ENCODE measurements at regions not wholly inside any gene's neighbourhood (a gene's known extent, or its start where the extent isn't known, plus 50 kb on each side); places are given as distances from the start of the nearest gene placed in this dataset.

DNA sequence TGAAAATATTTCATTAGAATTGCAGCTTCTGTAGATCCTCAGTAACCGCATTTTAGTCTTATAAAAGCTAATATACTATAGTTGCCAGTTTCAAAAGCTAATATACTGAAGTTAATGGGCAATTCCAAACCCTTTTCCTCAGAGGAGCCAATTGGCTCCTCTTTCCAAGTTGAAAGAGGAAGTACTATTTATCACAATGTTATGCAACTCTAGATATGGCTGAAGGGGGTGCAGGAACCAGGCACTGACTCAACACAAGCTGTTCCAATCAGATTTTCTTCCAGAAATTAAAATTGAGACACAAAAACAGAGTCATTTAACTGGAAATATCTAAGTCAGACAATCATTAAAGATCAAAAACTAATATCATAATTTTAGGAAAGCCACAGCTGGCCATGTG, 258.9 kb downstream of the PCDH20 start:
- Histone ChIP-seq H3K9ac (ENCODE audit: low read length) (no peak overlapping the region), H3K4me3 (ENCODE audit: low read depth in 1 of 2, low read length in 2 of 2) (no peak overlapping the region), H3K36me3 (ENCODE audit: insufficient read depth, low read length) (no peaks in the 10 kb centered on the region), H3K9me3 (ENCODE audit: low read length) (no peaks in the 10 kb centered on the region), H3K27me3 (ENCODE audit: control insufficient read depth in 1 of 2, insufficient read depth in 2 of 2, low read length in 2 of 2) (no peaks in the 10 kb centered on the region), H3K4me1 (ENCODE audit: insufficient read depth, low read length) (peaks cover 2% of the 10 kb centered on the region), H3K27ac (ENCODE audit: low read depth, low read length) (no peak overlapping the region)

DNA sequence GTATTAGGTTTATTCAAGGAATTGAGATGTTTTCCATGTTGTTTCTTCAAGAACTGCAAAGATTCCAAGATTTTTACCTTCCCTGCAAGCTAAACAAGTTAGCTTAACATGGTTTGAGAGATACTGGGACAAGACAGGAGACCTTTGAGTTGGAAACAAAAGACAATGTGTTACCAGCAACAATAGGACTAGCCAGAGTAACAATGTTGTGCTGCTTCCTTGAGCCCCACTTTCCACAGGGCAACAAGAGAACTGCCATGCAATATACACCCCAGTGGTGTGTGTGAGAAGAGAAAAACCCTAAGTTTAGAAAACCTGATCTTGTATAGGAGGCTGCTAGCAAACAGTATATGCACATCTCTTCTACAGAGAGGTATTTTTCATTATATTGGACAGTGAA, 264.6 kb downstream of the PCDH20 start:
- Histone ChIP-seq H3K4me1 (ENCODE audit: insufficient read depth, low read length) (no peaks in the 10 kb centered on the region), H3K27ac (ENCODE audit: low read depth, low read length) (no peak overlapping the region), H3K4me3 (ENCODE audit: low read depth in 1 of 2, low read length in 2 of 2) (no peak overlapping the region), H3K9ac (ENCODE audit: low read length) (no peak overlapping the region), H3K27me3 (ENCODE audit: control insufficient read depth in 1 of 2, insufficient read depth in 2 of 2, low read length in 2 of 2) (no peaks in the 10 kb centered on the region), H3K36me3 (ENCODE audit: insufficient read depth, low read length) (no peaks in the 10 kb centered on the region), H3K9me3 (ENCODE audit: low read length) (no peaks in the 10 kb centered on the region)

DNA sequence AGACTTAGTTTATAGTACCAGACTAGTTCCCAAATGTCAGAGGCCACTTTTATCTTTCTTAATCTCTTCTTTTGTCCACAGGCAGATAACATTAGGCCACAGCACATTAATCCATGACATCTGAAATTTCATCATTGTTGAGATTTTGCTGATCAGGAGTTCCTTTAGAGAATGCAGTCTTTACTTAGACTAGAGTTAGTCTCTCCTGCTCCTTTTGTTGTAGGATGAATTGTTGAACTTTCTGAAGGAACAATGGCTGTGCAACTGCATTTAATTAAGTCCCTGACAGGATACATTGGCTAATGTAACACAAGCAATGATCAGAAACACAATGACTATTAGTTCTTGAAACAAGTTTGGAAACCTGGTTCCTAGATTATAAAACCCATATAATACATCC, 266.3 kb downstream of the PCDH20 start:
- H3K27ac ChIP-seq (ENCODE audit: low read depth, low read length) = no peak overlapping the region
- no peaks in the 10 kb centered on the region for H3K9me3 ChIP-seq (ENCODE audit: low read length)
- no peaks in the 10 kb centered on the region for H3K27me3 ChIP-seq (ENCODE audit: control insufficient read depth in 1 of 2, insufficient read depth in 2 of 2, low read length in 2 of 2)
- no peaks in the 10 kb centered on the region for H3K4me1 ChIP-seq (ENCODE audit: insufficient read depth, low read length)
- no peak overlapping the region for H3K4me3 ChIP-seq (ENCODE audit: low read depth in 1 of 2, low read length in 2 of 2)
- H3K9ac ChIP-seq (ENCODE audit: low read length) = no peak overlapping the region
- no peaks in the 10 kb centered on the region for H3K36me3 ChIP-seq (ENCODE audit: insufficient read depth, low read length)

- Histone ChIP-seq H3K4me3 (ENCODE audit: low read depth in 1 of 2, low read length in 2 of 2) (no peak overlapping the region), H3K4me1 (ENCODE audit: insufficient read depth, low read length) (no peaks in the 10 kb centered on the region), H3K27me3 (ENCODE audit: control insufficient read depth in 1 of 2, insufficient read depth in 2 of 2, low read length in 2 of 2) (no peaks in the 10 kb centered on the region), H3K36me3 (ENCODE audit: insufficient read depth, low read length) (no peaks in the 10 kb centered on the region), H3K27ac (ENCODE audit: low read depth, low read length) (no peak overlapping the region), H3K9me3 (ENCODE audit: low read length) (no peaks in the 10 kb centered on the region), H3K9ac (ENCODE audit: low read length) (no peak overlapping the region)
Observed at GRCh38 chr13:61148691-61149315, 266.8 kb downstream of the PCDH20 start.

DNA sequence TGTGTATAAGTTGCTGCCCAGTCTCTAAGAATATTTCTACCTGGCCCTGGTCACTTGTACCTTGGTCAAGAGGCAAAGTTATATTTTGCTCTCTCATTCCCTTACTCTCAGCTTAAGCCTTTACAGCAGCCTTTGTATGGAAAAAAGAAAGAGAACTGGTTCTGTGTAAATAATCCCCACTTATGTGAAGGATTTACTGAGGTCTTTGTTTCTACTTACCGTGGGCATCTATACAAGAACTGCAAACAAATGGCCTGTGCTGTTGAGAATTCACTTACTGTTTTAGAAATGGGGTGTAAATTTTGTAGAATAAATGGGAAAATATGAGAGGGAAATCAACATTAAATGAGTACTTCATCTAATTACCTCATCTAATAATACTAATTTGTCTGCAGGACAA, 267.4 kb downstream of the PCDH20 start:
- Histone ChIP-seq H3K27ac (ENCODE audit: low read depth, low read length) (no peak overlapping the region), H3K9ac (ENCODE audit: low read length) (no peak overlapping the region), H3K9me3 (ENCODE audit: low read length) (no peaks in the 10 kb centered on the region), H3K27me3 (ENCODE audit: control insufficient read depth in 1 of 2, insufficient read depth in 2 of 2, low read length in 2 of 2) (no peaks in the 10 kb centered on the region), H3K4me1 (ENCODE audit: insufficient read depth, low read length) (no peaks in the 10 kb centered on the region), H3K4me3 (ENCODE audit: low read depth in 1 of 2, low read length in 2 of 2) (no peak overlapping the region), H3K36me3 (ENCODE audit: insufficient read depth, low read length) (no peaks in the 10 kb centered on the region)

DNA sequence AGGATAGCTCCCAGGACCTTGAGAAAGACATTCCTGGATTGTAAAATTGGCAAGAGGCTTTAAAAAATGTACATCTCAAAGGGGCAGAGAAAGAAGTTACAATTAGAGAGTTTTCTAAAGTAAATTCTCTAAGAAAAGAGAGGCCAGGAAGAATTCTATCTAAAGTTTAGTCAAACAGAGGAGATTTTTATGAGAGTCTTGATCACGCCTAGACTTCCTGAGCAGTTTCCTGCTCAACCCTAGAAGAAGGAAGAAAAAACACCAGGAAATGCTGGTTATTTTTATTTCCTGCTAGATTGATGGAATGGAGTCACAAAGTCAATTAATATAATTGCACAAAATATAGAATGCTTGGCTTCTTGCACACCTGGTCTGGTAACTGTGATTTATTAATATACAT, 269.1 kb downstream of the PCDH20 start:
- H3K9ac ChIP-seq (ENCODE audit: low read length) = no peak overlapping the region
- no peaks in the 10 kb centered on the region for H3K36me3 ChIP-seq (ENCODE audit: insufficient read depth, low read length)
- H3K4me1 ChIP-seq (ENCODE audit: insufficient read depth, low read length) = no peaks in the 10 kb centered on the region
- H3K27ac ChIP-seq (ENCODE audit: low read depth, low read length) = no peak overlapping the region
- no peak overlapping the region for H3K4me3 ChIP-seq (ENCODE audit: low read depth in 1 of 2, low read length in 2 of 2)
- no peaks in the 10 kb centered on the region for H3K9me3 ChIP-seq (ENCODE audit: low read length)
- H3K27me3 ChIP-seq (ENCODE audit: control insufficient read depth in 1 of 2, insufficient read depth in 2 of 2, low read length in 2 of 2) = no peaks in the 10 kb centered on the region

DNA sequence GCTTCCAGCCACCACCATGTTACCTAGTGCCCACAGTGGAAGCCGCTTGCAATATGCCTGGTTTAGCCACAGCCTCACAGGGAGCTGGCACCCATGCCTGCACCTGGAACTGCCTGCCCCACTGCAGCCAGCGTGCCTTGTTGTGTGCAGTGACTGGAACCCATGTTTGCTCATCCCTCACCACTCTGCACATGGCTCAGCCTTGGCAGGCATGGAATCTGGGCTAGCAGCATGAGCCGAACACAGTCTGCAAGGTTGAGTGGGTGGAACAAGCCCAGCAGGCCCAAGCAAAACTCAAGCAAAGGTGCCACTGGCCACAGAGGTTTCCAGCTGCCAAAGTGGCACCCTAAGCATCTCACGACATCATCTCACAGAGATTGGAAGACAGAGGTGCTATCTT, 269.5 kb downstream of the PCDH20 start:
- Histone ChIP-seq H3K9me3 (ENCODE audit: low read length) (no peaks in the 10 kb centered on the region), H3K4me3 (ENCODE audit: low read depth in 1 of 2, low read length in 2 of 2) (no peak overlapping the region), H3K9ac (ENCODE audit: low read length) (no peak overlapping the region), H3K27me3 (ENCODE audit: control insufficient read depth in 1 of 2, insufficient read depth in 2 of 2, low read length in 2 of 2) (no peaks in the 10 kb centered on the region), H3K4me1 (ENCODE audit: insufficient read depth, low read length) (no peaks in the 10 kb centered on the region), H3K27ac (ENCODE audit: low read depth, low read length) (no peak overlapping the region), H3K36me3 (ENCODE audit: insufficient read depth, low read length) (no peaks in the 10 kb centered on the region)

GRCh38 chr13:61144834-61145593, 270.6 kb downstream of the PCDH20 start:
- no peaks in the 10 kb centered on the region for H3K4me1 ChIP-seq (ENCODE audit: insufficient read depth, low read length)
- no peaks in the 10 kb centered on the region for H3K36me3 ChIP-seq (ENCODE audit: insufficient read depth, low read length)
- no peaks in the 10 kb centered on the region for H3K9me3 ChIP-seq (ENCODE audit: low read length)
- no peak overlapping the region for H3K4me3 ChIP-seq (ENCODE audit: low read depth in 1 of 2, low read length in 2 of 2)
- no peaks in the 10 kb centered on the region for H3K27me3 ChIP-seq (ENCODE audit: control insufficient read depth in 1 of 2, insufficient read depth in 2 of 2, low read length in 2 of 2)
- no peak overlapping the region for H3K27ac ChIP-seq (ENCODE audit: low read depth, low read length)
- no peak overlapping the region for H3K9ac ChIP-seq (ENCODE audit: low read length)

DNA sequence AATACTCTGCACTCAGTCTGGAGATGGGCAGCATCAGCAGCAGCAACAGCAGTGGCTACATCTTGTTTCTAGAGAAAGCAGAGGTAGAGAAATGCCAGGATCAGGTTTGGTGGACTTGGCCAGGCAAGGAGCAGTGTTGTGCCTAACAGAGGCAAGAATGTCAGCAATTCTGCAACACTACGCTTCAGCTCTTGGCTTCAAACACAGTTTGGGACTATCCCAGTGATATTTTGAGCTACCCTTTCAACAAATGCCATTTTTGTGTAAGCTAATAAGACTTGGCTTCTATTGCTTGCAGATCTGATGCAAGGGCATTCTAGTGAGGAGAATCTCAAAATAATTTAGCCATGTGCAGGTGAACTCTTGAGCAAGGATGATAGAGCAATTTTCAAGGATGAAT, 271.3 kb downstream of the PCDH20 start:
- no peaks in the 10 kb centered on the region for H3K9me3 ChIP-seq (ENCODE audit: low read length)
- H3K27me3 ChIP-seq (ENCODE audit: control insufficient read depth in 1 of 2, insufficient read depth in 2 of 2, low read length in 2 of 2) = no peaks in the 10 kb centered on the region
- no peak overlapping the region for H3K27ac ChIP-seq (ENCODE audit: low read depth, low read length)
- H3K4me3 ChIP-seq (ENCODE audit: low read depth in 1 of 2, low read length in 2 of 2) = no peak overlapping the region
- no peaks in the 10 kb centered on the region for H3K36me3 ChIP-seq (ENCODE audit: insufficient read depth, low read length)
- H3K4me1 ChIP-seq (ENCODE audit: insufficient read depth, low read length) = no peaks in the 10 kb centered on the region
- no peak overlapping the region for H3K9ac ChIP-seq (ENCODE audit: low read length)

GRCh38 chr13:61142506-61142905, 273.1 kb downstream of the PCDH20 start:
- Histone ChIP-seq H3K9me3 (ENCODE audit: low read length) (no peaks in the 10 kb centered on the region), H3K9ac (ENCODE audit: low read length) (no peak overlapping the region), H3K4me3 (ENCODE audit: low read depth in 1 of 2, low read length in 2 of 2) (no peak overlapping the region), H3K4me1 (ENCODE audit: insufficient read depth, low read length) (no peaks in the 10 kb centered on the region), H3K36me3 (ENCODE audit: insufficient read depth, low read length) (no peaks in the 10 kb centered on the region), H3K27me3 (ENCODE audit: control insufficient read depth in 1 of 2, insufficient read depth in 2 of 2, low read length in 2 of 2) (no peaks in the 10 kb centered on the region), H3K27ac (ENCODE audit: low read depth, low read length) (no peak overlapping the region)

- Histone ChIP-seq H3K27ac (ENCODE audit: low read depth, low read length) (no peak overlapping the region), H3K9ac (ENCODE audit: low read length) (no peak overlapping the region), H3K36me3 (ENCODE audit: insufficient read depth, low read length) (no peaks in the 10 kb centered on the region), H3K27me3 (ENCODE audit: control insufficient read depth in 1 of 2, insufficient read depth in 2 of 2, low read length in 2 of 2) (no peaks in the 10 kb centered on the region), H3K9me3 (ENCODE audit: low read length) (no peaks in the 10 kb centered on the region), H3K4me3 (ENCODE audit: low read depth in 1 of 2, low read length in 2 of 2) (no peak overlapping the region), H3K4me1 (ENCODE audit: insufficient read depth, low read length) (no peaks in the 10 kb centered on the region)
Observed at GRCh38 chr13:61138857-61139256, 276.8 kb downstream of the PCDH20 start.

- H3K9me3 ChIP-seq (ENCODE audit: low read length) = no peaks in the 10 kb centered on the region
- H3K4me3 ChIP-seq (ENCODE audit: low read depth in 1 of 2, low read length in 2 of 2) = no peak overlapping the region
- no peak overlapping the region for H3K27ac ChIP-seq (ENCODE audit: low read depth, low read length)
- no peak overlapping the region for H3K9ac ChIP-seq (ENCODE audit: low read length)
- H3K36me3 ChIP-seq (ENCODE audit: insufficient read depth, low read length) = no peaks in the 10 kb centered on the region
- no peaks in the 10 kb centered on the region for H3K4me1 ChIP-seq (ENCODE audit: insufficient read depth, low read length)
- H3K27me3 ChIP-seq (ENCODE audit: control insufficient read depth in 1 of 2, insufficient read depth in 2 of 2, low read length in 2 of 2) = no peaks in the 10 kb centered on the region
Observed at GRCh38 chr13:61136515-61136914, 279.1 kb downstream of the PCDH20 start.
